ENCODE measurements at regions not wholly inside any gene's neighbourhood (a gene's known extent, or its start where the extent isn't known, plus 50 kb on each side); places are given as distances from the start of the nearest gene placed in this dataset.

- Histone ChIP-seq H3K36me3 (no peaks in the 10 kb centered on the region), H3K27me3 (no peaks in the 10 kb centered on the region), H3K4me3 (no peak overlapping the region), H3K9me3 (no peaks in the 10 kb centered on the region), H3K4me1 (peaks cover 0 to 5% (median 2%) of the 10 kb centered on the region in 4 donors), H3K27ac (no peak overlapping the region)
- WGBS, 2 donors: 65% methylated on average over 3 of the region's 3 CpGs
- ATAC-seq (ENCODE audit: low FRiP score in 2 of 2) (no peak), DNase-seq (no peak)
- TF ChIP-seq EP300 (IDR thresholded peaks at IDR 0.05) (no peak), POLR2AphosphoS5 (IDR thresholded peaks at IDR 0.05) (no peak), CTCF (IDR thresholded peaks at IDR 0.05) (no peak), POLR2A (IDR thresholded peaks at IDR 0.05) (no peak)
These were observed 141.0 kb upstream of the TMTC4 start for GRCh38 chr13:100815476-100816046.

- TF ChIP-seq EP300 (IDR thresholded peaks at IDR 0.05) (no peak), POLR2AphosphoS5 (IDR thresholded peaks at IDR 0.05) (no peak), CTCF (IDR thresholded peaks at IDR 0.05) (no peak), POLR2A (IDR thresholded peaks at IDR 0.05) (no peak)
- no peak overlapping the region for H3K27ac ChIP-seq
- no peaks in the 10 kb centered on the region for H3K9me3 ChIP-seq
- ATAC-seq (ENCODE audit: low FRiP score in 2 of 2): no peak
- DNase-seq: no peak
- no peaks in the 10 kb centered on the region for H3K36me3 ChIP-seq
- WGBS, 2 donors: 59 to 70% methylated on average over 2 of the region's 2 CpGs
- H3K4me1 ChIP-seq: peaks cover 0 to 5% (median 2%) of the 10 kb centered on the region in 4 donors
- H3K4me3 ChIP-seq: no peak overlapping the region
- H3K27me3 ChIP-seq: no peaks in the 10 kb centered on the region
These were observed 138.5 kb upstream of the TMTC4 start for GRCh38 chr13:100812982-100813584.

- H3K9me3 ChIP-seq: no peaks in the 10 kb centered on the region
- no peak overlapping the region for H3K27ac ChIP-seq
- no peak for DNase-seq
- TF ChIP-seq POLR2A (IDR thresholded peaks at IDR 0.05) (no peak), CTCF (IDR thresholded peaks at IDR 0.05) (no peak), POLR2AphosphoS5 (IDR thresholded peaks at IDR 0.05) (no peak), EP300 (IDR thresholded peaks at IDR 0.05) (no peak)
- no peak overlapping the region for H3K4me3 ChIP-seq
- no peak for ATAC-seq (ENCODE audit: low FRiP score in 2 of 2)
- 78 to 92% methylated on average over 2 of the region's 2 CpGs for WGBS, 2 donors
- H3K27me3 ChIP-seq: no peaks in the 10 kb centered on the region
- H3K4me1 ChIP-seq: peaks cover 0 to 5% (median 2%) of the 10 kb centered on the region in 4 donors
- no peaks in the 10 kb centered on the region for H3K36me3 ChIP-seq
These were observed 137.3 kb upstream of the TMTC4 start for GRCh38 chr13:100811928-100812327.

- H3K4me3 ChIP-seq: no peak overlapping the region
- no peak for DNase-seq
- no peak for TF ChIP-seq CTCF (IDR thresholded peaks at IDR 0.05)
- no peak for TF ChIP-seq EP300 (IDR thresholded peaks at IDR 0.05)
- TF ChIP-seq POLR2A (IDR thresholded peaks at IDR 0.05): no peak
- no peak for TF ChIP-seq POLR2AphosphoS5 (IDR thresholded peaks at IDR 0.05)
- ATAC-seq (ENCODE audit: low FRiP score in 2 of 2): no peak
- 73 to 78% methylated on average over 14 of the region's 14 CpGs for WGBS, 2 donors
- H3K27me3 ChIP-seq: no peaks in the 10 kb centered on the region
- H3K4me1 ChIP-seq: peaks cover 0 to 5% (median 2%) of the 10 kb centered on the region in 4 donors
- H3K27ac ChIP-seq: no peak overlapping the region
- H3K9me3 ChIP-seq: no peaks in the 10 kb centered on the region
- H3K36me3 ChIP-seq: no peaks in the 10 kb centered on the region
These were observed 136.7 kb upstream of the TMTC4 start for GRCh38 chr13:100811024-100811865.
